ENCODE measurements at regions not wholly inside any gene's neighbourhood (a gene's known extent, or its start where the extent isn't known, plus 50 kb on each side); places are given as distances from the start of the nearest gene placed in this dataset.

DNA sequence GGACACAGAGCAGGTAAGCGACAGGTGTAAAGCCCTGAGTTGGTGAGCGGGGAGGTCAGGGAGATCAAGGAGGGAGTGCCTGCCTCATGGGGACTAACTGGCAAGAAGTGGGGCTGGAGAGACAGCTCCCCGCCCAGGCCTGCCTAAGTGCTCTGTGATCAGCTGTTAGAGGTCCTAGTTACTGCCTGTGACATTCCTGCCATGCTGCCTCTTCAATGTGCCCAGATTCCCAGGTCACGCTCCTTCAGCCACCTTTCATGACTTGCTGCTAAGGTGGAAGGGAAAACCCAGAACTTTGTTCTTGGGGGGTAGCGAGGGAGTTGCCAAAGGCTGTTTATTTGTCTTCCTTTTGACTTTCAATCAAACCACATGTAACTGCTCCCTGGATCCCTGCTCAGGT lies 114.3 kb upstream of the ZNF438 start:
- DNase-seq (ENCODE audit: low read depth in 2 of 2): no peak

DNA sequence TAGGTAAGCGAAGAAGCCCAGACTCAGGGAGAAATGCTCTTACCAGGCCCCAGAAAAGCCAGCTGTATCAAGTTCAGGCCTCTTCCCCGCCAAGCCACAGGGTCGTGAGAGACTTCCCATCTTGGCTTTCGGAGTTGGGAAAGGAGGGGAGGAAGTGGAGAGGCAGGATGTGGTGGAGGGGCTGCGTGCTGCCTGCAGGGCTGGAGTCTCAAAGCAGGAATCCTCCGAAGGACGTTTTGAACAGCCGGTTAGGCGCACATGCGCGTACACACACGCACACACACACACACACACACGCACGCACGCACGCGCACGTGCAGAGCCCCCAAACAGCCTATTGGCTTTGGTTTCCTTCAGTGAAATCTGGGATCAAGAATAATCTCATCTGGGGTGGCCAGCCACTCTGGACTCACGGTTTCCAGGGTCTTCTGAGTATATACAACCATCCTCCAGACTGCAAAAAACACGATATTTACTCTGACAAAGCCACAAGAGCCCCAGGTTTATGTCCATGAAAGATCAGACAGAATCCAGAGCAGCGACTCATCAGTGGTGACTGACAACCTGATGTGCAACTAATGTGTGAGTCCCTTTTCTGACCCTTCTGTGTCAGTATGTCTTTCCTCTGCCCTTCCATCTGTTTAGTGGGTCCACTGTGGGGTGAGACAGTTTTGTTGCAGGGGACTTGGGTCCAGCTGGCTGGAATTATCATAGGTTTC lies 115.0 kb upstream of the ZNF438 start:
- no peak for DNase-seq (ENCODE audit: low read depth in 2 of 2)

DNA sequence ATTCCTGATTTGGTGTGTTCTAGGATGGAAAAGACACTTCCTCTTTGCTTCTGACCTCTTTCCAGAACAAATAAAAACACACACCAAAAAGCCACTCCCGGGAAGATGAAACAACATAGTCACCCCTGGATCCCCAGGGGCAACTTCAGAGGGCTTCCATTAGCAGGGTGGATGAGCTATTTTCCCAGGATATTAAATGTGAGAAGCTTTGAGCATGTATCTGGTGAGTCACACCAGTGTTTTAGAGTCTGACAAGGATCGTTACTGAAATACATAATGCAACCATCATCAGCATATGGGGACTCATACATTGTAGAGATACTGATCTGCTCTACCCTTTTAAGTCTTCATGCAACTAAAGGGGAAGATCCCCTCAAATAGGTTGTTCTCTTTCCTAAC lies 115.5 kb upstream of the ZNF438 start:
- no peak for DNase-seq (ENCODE audit: low read depth in 2 of 2)

DNA sequence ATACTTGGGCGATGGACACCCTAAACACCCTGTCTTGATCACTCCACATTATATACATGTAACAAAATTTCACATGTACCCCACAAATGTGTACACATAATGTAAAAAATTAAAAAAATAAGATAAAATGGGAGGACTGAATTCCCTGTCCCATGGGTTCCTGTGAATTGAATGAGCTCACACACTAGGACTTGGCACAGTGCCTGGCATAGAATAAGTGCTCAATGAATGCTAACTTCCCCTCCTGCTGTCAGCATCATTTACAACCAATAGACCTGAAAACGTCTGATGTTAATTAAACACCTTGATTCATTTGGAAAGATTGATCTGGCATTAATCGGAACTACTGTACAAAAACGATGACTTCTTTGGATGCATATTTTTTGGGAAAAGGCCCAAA lies 117.3 kb upstream of the ZNF438 start:
- DNase-seq (ENCODE audit: low read depth in 2 of 2): no peak

DNA sequence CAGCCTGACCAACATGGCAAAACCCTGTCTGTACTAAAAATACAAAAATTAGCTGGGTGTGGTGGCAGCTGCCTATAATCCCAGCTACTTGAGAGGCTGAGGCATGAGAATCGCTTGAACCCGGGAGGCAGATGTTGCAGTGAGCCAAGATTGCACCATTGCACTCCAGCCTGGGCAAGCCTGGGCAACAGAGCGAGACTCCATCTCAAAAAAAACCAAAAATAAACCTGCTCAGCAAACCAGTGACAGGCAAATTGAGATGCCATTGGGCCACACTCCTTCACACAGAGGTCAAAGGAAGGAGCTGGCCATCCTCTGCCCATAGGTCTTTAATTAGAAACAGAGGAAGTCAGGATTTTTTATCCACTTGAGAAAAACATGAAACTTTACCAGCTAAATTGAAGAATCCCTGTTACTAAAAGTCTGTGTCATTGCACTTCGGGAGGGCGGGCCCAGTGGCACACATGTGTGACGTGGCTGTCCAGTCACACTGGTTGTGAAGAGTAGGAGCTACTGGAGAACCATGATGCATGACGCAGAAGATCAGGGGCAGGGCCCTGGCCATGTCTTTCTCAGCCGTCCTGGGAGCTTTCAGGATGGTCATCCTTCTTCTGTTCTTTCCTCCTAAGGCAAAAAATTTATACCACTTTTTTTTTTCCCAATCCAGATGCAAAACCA lies 118.3 kb upstream of the ZNF438 start:
- DNase-seq (ENCODE audit: low read depth in 2 of 2): no peak

DNA sequence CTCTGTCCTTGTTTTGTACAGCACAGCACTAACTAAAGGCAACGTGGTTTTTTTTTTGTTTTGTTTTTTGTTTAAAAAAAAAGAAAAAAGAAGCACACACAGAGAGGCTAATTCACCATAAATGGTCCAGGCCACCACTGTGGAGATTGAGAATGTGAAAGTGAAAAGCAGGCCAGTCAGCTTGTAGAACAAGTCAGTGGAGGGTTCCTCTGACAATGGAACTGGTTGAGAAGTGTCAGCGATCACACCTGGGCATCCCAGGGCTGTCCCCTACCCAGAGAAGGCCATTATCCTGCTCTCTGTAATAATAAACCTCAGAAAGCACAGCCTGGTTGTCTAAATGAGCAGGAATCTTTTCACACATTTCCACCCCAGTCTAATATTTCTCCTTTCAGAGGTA lies 119.6 kb upstream of the ZNF438 start:
- no peak for DNase-seq (ENCODE audit: low read depth in 2 of 2)

DNA sequence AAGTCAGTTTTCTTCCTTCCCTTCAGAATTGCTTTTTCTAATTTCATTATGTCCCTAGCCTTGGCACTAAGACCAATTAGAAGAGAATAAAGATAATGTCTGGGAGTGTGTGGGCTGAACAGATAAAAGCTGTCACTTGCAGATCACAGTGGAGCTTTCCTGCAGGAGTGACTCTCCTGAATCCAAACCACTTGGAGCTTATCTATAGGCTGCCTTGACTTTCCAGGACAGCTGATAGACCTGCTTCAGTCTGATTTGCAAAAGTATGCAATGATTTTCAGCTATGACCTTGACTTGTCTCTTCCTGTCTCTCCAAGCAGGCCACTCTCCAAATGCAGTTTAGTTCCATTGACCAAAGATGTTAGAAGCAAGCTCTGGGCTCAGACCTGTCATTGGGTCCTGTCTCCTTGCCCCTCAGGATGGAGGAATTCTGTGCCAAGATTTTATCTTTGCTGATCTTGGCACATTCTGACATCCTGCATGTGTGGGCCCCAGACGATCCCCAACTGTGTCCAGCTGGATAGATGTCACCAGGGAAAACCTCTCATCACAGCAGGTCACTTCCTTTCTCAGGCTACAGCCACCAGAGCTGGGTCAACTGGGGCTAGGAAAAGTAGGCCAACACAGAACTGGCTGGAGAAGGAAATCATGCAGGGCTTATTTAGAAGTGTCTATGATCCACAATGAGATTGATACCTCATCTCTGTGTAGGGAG lies 120.9 kb upstream of the ZNF438 start:
- no peak for DNase-seq (ENCODE audit: low read depth in 2 of 2)

DNA sequence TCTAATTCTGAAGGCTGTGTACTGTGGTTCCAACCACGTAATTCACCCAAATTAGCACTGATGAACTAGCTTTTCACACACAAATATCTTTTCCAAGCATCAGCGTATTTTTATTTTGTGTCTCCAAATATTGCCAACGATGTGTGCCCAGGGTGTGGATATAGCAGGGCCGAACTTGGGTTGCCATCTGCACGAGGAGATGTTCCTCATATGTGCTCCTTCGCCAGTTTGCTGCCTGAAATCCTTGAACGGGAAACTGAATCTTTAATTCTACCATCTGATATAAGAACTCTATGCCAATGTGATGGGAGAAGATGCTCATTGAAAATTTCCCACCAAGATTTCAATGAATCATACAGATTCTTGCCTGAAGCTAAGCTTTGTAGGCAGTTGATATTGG lies 121.5 kb upstream of the ZNF438 start:
- DNase-seq (ENCODE audit: low read depth in 2 of 2): no peak

DNA sequence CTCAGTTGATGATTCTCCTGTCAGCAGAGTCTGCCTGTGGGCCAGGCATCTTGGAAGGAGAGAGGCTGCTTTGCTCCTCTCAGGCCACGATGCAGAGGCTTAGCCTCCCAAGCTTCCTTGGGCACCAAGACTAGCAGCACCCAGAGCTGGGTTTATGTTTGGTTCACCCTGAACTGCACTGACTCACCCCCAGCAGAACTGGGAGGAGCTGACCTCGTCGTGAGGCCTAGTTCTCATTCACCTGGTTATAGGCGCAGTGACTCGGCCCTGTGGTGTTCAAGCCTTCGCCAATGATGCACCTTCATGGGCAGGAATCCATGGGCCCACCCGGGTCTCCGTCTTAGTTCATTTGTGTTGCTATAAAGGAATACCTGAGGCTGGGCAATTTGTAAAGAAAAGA lies 122.0 kb upstream of the ZNF438 start:
- no peak for DNase-seq (ENCODE audit: low read depth in 2 of 2)

DNA sequence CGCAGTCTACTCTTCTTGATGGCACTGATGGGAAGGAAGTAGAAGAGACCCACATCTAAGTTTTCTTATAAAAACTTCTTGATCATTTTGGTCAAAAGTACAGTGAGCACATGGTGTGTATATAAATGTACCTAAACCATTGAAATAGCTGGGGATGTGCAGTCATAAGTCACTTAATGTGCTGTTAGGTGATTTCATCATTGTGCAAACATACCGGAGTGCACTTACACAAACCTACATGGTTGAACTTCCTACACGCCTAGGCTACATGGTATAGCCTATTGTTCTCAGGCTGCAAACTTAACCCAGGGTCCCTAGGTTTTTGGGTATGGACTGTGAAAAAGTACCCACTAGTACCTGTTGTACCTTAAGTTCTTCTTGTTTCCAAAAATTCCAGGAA lies 123.3 kb upstream of the ZNF438 start:
- DNase-seq (ENCODE audit: low read depth in 2 of 2): no peak

DNA sequence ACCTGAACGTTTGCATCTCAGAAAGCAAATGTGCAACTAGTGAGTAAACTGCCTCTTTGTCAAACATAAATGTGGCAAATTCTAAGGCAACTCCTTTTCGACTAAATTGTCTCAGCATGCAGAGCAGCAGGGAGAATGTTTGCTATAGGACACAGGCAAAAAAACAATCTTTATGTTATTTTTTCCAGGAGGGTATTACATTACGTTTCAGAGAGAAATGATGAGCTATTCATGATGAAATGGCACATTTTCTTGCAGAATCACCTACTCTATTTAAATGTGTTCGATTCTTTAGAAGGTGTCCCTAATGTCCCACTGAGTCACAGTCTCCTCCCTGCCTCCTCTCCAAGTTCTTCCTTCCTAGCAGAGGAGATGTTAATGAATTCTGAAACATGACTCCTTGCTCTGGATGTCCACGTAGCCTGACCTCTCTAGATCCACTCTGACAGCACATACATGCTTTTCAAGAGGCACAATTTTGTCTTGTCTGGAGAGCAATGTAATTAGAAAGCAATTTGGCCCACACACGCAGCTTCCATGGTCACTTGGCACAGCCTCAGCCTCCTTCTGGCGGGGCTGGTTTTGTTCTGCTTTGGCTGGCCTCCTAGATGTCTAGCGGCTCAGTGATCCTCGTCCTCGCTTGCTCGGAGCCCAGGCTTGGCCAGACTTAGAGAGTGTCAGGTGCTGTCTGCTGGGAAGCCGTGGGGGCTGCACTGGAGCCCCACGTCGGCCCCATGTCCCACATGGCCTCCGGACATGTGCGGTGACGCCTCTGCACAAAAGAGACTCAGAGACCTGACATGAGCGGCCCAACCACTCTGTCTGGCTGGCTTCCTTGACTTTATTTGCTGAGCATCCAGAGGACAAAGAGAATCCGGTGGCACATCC lies 125.7 kb upstream of the ZNF438 start:
- no peak for DNase-seq (ENCODE audit: low read depth in 2 of 2)

DNA sequence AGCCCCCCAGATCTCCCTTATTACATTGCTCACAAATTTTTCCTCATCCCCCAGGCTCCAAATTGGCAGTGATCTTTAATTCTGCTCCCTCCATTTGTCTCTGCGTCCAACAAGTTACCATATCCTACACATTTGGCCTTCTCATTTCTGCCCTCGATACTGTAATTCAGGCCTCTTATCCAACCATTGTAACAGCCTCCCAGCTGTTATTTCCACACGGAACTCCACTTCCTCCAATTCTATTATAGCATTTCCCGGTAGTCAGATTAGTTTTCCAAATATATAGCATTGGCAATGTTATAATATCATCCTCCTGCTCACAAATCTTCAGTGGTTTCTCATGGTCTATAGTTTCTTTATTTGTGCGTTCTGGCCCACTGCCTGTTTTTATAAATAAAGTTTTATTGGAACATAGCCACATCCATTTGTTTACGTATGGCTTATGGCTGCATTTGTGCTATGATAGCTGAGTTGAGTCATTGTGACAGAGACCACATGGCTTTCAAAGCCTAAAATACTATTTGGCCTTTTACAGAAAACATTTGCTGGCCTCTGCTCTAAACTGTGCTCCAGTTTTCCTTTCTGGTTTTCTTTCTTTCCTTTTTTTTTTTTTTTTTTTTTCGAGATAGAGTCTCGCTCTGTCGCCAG lies 126.5 kb upstream of the ZNF438 start:
- DNase-seq (ENCODE audit: low read depth in 2 of 2): no peak

DNA sequence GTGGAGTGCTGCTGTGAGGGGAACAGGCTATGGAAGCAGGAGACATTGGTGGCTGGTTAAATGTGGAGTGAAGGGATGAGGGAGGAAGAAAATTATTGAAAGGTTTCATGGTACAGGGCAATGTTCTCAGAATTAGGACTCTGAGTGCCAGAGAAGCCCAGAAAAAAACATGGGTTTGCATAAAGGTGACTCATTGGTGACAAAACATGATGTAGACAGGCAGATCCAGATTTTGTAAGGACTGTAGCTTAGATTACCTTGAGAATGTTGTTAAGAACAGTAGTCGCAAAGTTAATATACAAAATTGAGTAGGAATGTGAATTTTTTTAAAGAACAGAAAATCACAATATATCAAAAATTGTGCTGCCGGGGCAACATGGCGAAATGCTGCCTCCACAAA lies 134.9 kb upstream of the ZNF438 start:
- no peak for DNase-seq (ENCODE audit: low read depth in 2 of 2)

DNA sequence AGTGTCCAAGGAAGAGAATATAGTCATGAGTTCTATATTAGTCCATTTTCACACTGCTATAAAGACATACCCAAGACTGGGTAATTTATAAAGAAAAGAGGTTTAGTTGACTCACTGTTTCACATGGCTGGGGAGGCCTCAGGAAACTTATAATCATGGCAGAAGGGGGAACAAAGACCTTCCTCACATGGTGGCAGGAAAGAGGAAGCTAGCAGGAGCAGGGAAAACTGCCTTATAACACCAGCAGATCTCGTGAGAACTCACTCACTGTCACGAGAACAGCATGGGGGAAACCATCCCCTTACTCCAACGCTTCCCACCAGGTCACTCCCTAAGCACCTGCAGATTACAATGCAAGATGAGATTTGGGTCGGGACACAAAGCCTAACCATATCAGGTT lies 139.0 kb upstream of the ZNF438 start:
- no peak for DNase-seq (ENCODE audit: low read depth in 2 of 2)

DNA sequence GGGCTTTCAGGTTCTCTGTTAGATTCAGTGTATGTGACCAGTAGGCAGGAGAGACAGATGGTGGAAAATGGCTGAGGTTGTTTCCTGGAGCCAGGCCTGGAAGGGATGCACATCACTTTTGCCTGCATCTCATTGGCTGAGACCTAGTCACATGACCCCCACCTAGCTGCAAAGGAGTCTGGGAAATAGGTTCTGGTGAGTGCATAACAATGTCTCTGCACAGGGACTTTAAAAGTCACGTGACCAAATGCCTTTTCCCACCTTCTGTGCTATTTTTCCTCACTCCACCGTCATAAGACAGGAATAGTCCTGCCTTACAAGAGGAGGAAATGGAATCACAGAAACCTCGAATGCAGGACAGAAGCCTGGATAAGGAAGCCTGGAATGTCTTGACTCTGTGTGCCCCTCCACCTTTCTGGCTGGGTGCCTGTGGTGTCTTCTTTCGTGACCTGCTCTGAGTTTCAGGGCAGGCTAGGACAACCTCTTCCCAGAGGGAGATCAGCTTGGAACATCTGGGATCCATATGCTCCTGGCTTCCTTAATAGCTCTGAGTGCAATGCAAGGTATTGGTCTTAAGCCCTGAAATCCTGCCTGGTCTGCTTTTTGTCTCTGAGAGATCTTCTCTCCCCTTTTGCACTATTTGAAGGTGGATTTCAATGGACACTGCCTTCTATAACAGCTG lies 139.9 kb upstream of the ZNF438 start:
- no peak for DNase-seq (ENCODE audit: low read depth in 2 of 2)

DNA sequence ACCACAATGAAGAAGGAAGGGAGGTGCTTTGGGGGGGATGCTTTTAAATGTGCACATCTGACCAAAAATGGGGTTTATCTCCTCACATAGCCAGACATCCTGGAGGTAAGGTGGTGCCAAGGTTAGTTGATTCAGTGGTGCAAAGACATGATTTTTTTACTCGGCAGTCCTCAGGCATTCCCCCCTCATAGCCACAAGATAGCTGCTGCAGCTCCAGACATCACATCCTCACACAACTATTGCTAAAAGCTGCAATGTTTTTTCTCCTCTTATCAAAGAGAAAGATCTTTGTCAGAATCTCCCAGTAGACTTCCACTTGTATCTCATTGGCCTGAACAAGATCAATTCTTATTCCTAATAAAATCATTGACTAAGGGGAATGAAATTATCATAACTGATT lies 141.3 kb upstream of the ZNF438 start:
- no peak for DNase-seq (ENCODE audit: low read depth in 2 of 2)

DNA sequence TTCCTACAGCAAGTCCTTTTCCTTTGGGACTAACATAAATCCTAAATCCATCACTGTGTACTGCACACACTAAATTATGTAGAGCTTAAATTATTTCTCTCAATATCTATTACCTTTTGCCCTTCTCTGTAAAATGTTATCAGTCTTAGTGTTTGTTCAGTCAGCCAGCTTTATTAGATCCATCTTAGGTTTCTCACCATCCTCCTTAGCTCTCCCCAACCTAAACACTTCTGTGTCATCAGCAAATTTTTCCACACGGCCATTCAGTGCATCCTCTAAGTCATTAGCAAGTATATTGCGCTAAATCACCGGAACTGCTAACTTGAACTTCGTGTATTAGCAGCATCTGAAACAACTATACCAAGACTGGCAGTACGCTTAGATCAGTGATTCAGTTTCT lies 142.1 kb upstream of the ZNF438 start:
- DNase-seq (ENCODE audit: low read depth in 2 of 2): no peak

DNA sequence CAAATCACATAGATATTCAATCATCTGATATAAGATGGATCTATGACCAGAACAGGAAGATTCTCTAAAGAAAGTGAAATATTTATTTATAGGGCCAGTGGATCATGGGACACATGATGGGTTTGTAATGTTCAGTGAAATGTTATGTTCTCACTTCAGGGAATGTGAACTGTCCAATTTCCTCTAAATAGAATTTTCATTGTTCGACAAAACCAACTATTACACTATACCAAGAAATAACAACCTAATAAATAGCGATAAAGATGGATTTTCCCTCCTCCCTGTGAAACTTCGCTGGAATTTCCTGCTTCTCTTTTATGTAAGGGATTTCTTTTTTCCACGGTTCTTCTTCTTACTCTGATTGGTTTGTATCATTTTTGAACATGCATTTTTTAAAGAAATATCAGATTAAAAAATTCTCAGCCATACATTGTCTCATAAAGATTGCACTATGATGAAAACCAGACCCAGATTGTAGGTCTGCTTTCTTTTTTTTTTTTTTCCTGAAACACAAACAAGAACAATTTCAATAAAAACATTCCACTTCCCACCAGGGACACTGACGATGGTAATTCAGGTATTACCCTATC lies 139.8 kb upstream of the ZEB1 start:
- no peak for DNase-seq (ENCODE audit: low read depth in 2 of 2)

DNA sequence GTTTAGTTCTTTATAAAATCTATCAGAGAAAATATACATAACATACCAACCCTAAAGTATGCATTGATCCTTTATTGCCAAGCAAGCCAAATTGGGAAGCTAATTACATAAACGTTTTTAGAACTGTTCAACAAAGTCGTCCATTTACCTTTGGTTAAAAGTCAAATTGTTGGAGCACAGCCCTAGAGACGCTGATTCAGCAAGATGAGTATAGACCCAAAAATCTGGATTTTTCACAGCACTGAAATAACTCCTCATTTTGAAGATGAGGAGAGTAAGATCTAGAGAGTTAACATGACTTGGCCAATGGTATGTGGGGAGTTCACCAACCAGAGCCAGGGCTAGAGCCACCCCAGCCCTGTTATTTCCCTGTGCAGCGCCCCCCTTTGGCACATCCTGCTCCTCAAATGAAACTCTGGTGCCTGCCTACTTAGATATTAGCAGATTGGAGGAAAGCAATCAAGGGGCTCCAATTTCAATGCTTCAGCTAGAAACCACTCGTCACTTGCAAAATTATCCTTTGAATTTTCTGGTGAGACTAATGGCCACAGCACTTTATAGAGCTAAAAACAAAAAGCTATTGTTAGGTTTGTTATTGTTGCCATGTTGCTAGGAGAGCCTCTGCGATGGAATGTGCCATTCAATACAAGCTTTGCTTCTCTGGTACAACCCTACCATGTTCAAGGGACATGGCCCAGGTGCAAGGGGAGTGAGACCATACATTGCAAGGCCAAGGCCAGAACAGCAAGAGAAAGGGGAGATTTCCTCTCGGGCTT lies 132.6 kb upstream of the ZEB1 start:
- DNase-seq (ENCODE audit: low read depth in 2 of 2): no peak

DNA sequence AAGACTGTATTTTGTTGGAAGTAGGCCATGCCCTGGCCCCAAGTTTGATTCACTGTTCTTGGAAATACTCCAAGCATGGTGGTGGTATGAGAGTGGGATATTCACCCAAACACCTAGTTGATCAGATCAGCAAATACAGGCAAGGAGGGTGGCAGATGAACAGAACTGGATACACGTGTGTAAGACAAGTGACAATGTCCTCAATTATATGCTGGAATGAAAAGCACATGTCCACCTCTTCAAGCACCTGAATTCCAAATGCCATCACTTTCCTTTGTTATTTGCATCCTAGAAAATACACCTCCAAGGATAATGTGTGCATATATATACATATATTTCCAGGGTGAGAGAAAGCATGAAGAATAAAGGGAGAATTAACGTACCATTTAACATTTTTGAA lies 131.8 kb upstream of the ZEB1 start:
- DNase-seq (ENCODE audit: low read depth in 2 of 2): no peak
